HG03558 (cell line): ENCODE measurements at regions not wholly inside any gene's neighbourhood (a gene's known extent, or its start where the extent isn't known, plus 50 kb on each side); places are given as distances from the start of the nearest gene placed in this dataset.

Experiments
- ATAC-seq: cut with Tn5 transposase; IDR thresholded peaks from one replicate; pipeline ENCODE4 v1.9.1; 2021; ENCODE audit warnings: moderate number of reproducible peaks; ENCODE audit not compliant: unreplicated experiment; ENCODE audit errors: extremely low read depth

GRCh38 chr7:136551618-136552017 is 316.8 kb upstream of the CHRM2 start:
- no peak for ATAC-seq

GRCh38 chr7:136549756-136550155 is 318.7 kb upstream of the CHRM2 start:
- ATAC-seq = no peak

GRCh38 chr7:136533732-136534131 is 334.7 kb upstream of the CHRM2 start:
- no peak for ATAC-seq

DNA sequence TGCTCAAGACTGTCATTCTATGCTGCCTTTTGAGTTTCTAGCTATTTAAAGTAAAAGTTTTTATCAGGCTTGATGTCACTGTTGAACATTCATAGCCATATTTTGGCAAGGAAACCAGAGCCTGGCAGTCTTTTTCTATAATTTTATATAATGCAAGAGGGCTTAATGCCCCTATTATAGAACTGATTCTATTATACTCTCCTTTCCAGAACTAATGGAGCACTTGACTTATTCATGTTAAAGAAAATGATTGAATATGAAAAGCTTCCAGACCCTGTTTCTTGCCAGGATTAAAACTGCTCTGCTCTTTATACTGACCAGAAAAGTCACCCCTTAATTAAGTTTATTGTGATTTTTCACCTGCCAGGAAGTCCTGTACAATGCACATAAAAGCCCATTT is 337.6 kb upstream of the CHRM2 start:
- no peak for ATAC-seq

- ATAC-seq = no peak
These were observed 340.1 kb upstream of the CHRM2 start for GRCh38 chr7:136528329-136528728.

- ATAC-seq = no peak
These were observed 340.9 kb upstream of the CHRM2 start for GRCh38 chr7:136527554-136527953.

- no peak for ATAC-seq
These were observed 341.9 kb upstream of the CHRM2 start for GRCh38 chr7:136526408-136527105.

DNA sequence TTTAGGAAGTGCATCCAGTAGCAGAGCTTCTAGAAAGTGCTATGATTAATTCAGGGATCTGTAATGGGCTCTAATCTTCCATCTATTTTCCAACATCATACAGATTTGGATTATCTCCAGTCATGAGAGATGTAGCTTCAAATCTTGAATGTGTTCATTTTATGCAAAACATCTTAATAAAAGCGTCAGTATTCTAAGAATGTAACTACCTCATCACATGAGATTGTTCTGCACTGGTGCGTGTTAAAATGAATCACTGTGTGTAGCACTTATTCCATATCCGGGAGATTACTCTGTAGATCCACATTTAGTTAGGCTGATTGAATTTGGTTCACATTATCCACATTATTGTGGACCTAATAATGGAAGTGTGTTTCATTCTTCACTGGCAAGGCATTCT is 344.9 kb upstream of the CHRM2 start:
- no peak for ATAC-seq

DNA sequence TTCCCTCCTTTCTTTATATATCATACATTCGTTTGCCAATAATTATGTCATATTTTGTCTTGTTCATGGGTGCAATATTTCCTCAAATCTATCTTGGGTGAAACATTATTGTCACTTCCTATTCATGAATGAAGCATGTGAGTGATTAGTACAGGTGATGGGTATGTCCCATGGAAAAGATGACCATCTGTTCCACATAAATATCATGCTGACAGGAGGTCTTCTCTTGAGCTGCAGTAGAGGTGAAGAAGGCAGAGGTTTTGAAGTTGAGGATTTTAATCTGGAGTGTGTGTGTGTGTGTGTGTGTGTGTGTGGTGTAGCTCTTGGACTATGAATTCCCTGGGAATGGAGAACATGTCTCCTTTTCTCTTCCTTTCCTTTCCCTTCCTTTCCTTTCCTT is 350.5 kb upstream of the CHRM2 start:
- ATAC-seq = no peak

- no peak for ATAC-seq
These were observed 353.7 kb upstream of the CHRM2 start for GRCh38 chr7:136514776-136515175.

DNA sequence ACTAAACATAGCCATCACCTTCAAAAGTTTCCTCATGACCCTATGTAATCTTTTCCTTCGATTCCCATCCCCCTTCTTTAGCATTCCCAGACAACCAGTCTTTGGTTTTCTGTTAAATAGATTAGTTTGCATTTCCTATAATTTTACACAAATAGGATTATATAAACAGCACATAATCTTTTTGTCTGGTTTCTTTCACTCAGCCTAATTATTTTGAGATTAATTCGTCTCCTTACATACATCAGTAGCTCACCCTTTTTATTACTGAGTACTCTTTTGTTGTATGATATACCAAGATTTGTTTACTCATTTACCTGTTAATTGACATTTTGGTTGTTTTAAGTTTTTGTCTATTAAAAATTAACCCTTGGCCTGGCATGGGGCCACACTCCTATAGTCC is 354.7 kb upstream of the CHRM2 start:
- no peak for ATAC-seq

DNA sequence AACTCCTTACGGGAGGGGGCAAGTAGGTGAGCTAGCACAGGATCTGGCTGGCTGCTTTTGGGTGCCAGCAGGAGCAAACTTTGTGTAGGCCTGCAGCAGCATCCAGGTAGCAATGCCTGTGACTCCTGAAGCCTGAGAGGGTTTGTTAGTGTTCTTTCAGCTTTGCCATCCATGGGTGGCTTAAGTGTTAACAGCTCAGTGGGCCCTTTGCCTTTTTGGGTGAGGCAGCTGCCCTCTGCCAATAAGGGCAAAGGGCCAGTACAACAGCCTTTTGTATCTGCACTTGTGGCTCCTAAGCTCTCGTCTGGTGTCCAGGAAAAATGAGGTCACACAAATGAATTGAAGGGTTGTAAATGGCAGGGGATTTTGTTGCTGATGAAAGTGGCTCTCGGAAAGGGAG is 359.0 kb upstream of the CHRM2 start:
- ATAC-seq = no peak

DNA sequence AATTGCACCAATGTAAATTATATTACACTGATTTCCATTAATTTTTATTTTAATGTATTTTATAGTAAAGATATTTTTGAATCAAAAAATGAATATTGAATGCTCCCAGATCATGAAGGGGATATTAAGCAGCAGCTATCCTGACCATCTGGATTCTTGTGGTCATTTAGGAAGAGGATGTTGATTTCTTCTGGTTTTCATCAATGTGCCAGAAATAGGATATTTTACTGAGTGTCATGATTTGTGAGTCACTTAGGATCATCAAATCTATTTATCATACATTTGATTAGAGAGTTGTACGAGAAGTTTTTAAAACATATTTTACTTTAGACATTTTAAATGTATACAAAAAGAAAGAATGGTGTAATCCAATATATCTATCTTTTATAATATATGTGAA is 366.3 kb upstream of the CHRM2 start:
- ATAC-seq = no peak

GRCh38 chr7:136501151-136501550 is 367.3 kb upstream of the CHRM2 start:
- no peak for ATAC-seq

- ATAC-seq = no peak
These were observed 371.9 kb upstream of the CHRM2 start for GRCh38 chr7:136496551-136496950.

DNA sequence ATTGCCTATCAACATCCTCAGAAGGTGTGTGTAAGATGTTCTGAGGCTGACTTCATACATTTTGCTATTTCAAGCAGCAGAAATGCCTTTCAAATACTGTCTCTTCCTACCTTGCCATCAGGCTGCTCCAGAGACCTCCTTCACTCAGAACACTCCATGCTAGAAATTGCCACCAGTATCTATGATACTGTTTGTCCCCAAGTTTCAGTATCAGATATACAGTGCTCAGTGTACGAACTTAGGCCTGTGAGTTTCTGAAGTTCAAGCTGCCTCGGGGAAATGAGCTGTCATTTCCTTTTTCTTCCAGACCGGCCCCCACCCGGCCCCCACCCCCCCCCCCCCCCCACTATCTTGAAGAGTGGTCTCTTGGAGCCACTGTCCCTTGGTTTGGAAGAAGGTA is 373.4 kb upstream of the CHRM2 start:
- ATAC-seq = no peak

DNA sequence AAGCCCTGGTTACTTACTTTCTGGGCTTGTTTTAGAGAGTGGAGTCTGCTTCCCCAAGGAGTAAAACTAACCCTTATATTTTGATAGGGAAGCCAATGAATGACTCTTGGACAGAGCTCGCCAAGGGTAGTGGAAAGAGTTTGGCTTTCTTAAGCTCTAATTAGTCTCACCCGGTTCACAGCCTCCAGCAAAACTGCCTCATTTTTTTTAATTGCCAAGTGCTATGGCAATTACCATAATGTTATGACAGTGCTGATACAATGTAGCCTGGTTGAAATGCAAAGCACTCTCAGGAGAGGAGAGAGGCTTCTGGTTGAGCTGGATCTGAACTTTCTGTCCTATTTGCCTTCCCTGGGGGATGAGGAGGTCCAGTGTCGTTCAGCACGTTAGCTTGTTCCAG is 376.1 kb upstream of the CHRM2 start:
- ATAC-seq = no peak

DNA sequence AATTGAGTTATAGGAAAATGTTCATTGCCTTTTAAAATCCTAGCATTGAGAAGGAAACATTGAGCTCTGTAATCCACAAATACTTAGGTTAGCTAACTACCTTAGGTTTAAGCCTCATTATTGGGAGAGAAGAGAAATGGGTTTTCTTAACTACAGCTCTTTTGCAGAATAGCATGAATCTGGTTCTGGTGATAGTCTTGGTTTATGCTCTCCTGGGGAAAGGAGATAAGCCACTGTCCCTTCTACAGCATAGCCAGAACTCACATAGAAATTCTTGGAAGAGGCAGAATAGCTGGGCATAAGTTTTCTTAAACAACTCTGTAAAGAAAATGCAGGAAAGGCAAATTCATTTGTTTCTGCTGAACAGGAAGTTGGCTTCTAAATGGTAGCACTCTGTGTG is 378.6 kb upstream of the CHRM2 start:
- ATAC-seq = no peak

DNA sequence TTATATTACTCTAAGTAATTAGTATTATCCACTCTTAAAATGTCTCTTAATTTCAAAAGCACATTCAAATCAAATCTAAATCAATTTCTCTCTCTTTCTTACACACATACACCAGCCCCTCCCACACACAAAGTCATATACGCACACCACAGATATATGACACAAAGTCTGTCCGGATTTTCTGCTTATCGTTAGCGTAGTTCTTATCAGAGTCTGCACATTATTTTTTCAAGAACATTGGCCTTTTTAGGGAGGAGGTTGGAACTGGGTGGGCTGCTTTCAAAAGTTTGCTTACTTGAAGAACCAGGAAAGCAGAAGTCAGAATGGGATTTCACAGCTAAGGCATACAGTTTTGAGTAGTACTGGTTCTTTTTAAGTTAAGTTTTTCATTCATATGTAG is 387.6 kb upstream of the CHRM2 start:
- ATAC-seq = no peak

GRCh38 chr7:136479922-136480321 is 388.5 kb upstream of the CHRM2 start:
- no peak for ATAC-seq

DNA sequence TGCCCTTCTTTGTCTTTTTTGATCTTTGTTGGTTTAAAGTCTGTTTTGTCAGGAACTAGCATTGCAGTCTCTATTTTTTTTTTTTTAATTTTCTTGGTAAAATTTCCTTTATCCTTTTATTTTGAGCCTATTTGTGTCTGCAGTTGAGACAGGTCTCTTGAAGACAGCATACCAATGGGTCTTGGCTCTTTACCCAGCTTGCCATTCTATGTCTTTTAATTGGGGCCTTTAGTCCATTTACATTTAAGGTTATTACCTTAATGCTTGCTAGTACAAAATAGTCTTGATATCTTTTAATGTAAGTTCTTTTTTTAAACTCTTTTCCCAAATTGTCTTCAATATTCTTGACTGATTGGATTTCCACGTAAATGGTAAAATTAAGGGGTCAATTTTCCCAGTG is 398.3 kb upstream of the CHRM2 start:
- ATAC-seq = no peak

DNA sequence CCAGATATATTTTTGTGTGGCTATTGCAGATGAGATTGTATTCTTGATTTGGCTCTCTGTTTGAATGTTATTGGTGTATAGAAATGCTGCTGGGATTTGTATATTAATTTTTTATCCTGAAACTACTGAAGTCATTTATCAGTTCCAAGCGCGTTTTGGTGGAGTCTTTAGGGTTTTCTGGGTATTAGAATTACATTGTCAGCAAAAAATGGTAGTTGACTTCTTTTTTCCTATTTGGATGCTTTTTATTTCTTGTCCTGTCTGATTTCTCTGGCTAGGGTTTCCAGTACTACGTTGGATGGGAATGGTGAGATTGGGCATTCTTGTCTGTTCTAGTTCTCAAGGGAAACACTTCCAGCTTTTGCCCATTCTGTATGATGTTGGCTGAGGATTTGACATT is 415.5 kb upstream of the CHRM2 start:
- ATAC-seq = no peak

GRCh38 chr7:136446751-136447150 is 421.7 kb upstream of the CHRM2 start:
- no peak for ATAC-seq
